Progenitor cell of endocrine pancreas (in vitro differentiated cells): ENCODE measurements at regions not wholly inside any gene's neighbourhood (a gene's known extent, or its start where the extent isn't known, plus 50 kb on each side); places are given as distances from the start of the nearest gene placed in this dataset.
A peak's percentile ranks its signal among the peaks of the same experiment; 100 is the strongest.

Experiments used
- DNase-seq: peaks from one replicate; pipeline ENCODE4 v3.0.0; 2021; ENCODE audit warnings: low spot score; ENCODE audit not compliant: unreplicated experiment
- H3K27ac Mint-ChIP-seq: 2 replicates; pipeline ENCODE4 v1.8.0; 2021; ENCODE audit warnings: mild to moderate bottlenecking, moderate library complexity, mixed read lengths
- H3K27me3 Mint-ChIP-seq: 2 replicates; pipeline ENCODE4 v1.8.0; 2021; ENCODE audit warnings: mixed read lengths
- H3K36me3 Mint-ChIP-seq: 2 replicates; pipeline ENCODE4 v1.8.0; 2022; ENCODE audit warnings: mixed read lengths; ENCODE audit not compliant: insufficient read depth
- H3K4me1 Mint-ChIP-seq: 2 replicates; pipeline ENCODE4 v1.8.0; 2021; ENCODE audit warnings: low read depth, mixed read lengths
- H3K4me3 Mint-ChIP-seq: 2 replicates; pipeline ENCODE4 v1.8.0; 2021; ENCODE audit warnings: low read depth, mild to moderate bottlenecking, moderate library complexity, mixed read lengths
- H3K9me3 Mint-ChIP-seq: 2 replicates; pipeline ENCODE4 v1.8.0; 2021; ENCODE audit warnings: low read depth, mixed read lengths
- TF ChIP-seq, protein P1 (sequence below): fragments of 200-600 bp; sonication (generic); IDR thresholded peaks from one replicate; pipeline ENCODE4 v1.5.0; 2021; ENCODE audit warnings: antibody characterized with exemption, mild to moderate bottlenecking; ENCODE audit not compliant: unreplicated experiment

DNA sequence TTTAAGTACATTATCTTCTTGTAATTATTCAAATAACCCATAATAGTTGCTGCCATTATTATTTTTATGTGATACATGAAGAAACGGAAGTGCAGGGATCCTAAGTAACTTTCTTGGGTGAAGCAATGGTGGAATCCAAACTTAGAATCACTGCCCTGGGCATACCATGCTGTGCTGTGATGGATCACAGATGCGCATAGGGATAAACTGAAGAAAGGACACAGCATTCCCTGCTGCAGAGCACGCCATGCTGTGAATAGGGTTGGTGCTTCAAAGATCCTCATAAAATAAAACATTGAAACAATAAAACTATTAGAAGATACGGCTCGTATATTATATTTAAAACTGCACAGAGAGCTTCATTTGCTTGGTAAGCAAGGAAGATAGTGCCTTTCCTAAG is 211.7 kb upstream of the ADAMTS16 start:
- Mint-ChIP-seq H3K4me1 (no peaks in the 10 kb centered on the region), H3K4me3 (no peak overlapping the region), H3K36me3 (no peaks in the 10 kb centered on the region), H3K27me3 (peaks cover 31% of the 10 kb centered on the region), H3K9me3 (peaks cover 5% of the 10 kb centered on the region), H3K27ac (no peak overlapping the region)
- DNase-seq: no peak
- TF ChIP-seq, protein P1, sequence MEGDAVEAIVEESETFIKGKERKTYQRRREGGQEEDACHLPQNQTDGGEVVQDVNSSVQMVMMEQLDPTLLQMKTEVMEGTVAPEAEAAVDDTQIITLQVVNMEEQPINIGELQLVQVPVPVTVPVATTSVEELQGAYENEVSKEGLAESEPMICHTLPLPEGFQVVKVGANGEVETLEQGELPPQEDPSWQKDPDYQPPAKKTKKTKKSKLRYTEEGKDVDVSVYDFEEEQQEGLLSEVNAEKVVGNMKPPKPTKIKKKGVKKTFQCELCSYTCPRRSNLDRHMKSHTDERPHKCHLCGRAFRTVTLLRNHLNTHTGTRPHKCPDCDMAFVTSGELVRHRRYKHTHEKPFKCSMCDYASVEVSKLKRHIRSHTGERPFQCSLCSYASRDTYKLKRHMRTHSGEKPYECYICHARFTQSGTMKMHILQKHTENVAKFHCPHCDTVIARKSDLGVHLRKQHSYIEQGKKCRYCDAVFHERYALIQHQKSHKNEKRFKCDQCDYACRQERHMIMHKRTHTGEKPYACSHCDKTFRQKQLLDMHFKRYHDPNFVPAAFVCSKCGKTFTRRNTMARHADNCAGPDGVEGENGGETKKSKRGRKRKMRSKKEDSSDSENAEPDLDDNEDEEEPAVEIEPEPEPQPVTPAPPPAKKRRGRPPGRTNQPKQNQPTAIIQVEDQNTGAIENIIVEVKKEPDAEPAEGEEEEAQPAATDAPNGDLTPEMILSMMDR: no peak

GRCh38 chr5:4929092-4929655 is 211.0 kb upstream of the ADAMTS16 start:
- H3K27me3 Mint-ChIP-seq: peaks cover 24% of the 10 kb centered on the region
- TF ChIP-seq, protein P1: no peak
- DNase-seq: no peak
- peaks cover 8% of the 10 kb centered on the region for H3K9me3 Mint-ChIP-seq
- no peak overlapping the region for H3K27ac Mint-ChIP-seq
- H3K36me3 Mint-ChIP-seq: no peaks in the 10 kb centered on the region
- H3K4me3 Mint-ChIP-seq: no peak overlapping the region
- no peaks in the 10 kb centered on the region for H3K4me1 Mint-ChIP-seq

DNA sequence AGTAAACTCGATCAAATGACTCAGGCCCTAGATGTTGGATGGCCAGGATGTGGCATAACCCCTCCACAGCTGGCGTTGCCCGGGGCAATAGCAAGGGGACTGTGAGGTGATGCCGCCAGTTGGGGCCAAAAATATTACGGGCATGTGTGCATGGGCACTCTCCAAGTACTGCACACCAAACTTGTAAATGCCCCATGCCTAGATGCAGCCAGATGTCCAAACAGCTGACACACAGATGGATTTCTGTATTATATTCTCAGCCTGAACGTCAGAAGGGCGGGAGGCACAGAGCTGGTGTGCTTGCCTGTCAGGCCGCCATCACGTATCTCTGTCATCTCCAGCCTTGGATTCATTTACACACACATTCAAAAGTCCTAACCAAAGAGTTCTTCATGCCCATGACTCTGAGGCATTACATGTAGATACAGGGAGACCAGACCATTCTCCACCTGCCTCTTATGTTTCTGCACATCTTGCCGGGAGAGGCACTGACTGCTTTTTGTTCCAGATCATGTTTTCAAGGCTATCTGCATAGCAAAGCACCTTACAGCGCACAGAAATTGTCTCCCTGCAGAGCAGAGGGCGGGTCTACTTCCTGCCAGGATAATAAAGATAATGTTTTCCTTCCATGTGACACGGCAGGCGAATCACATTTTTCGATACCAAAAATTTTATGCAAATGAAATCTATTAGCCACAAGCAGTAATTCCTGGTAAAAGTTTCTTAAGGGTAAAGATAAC is 200.9 kb upstream of the ADAMTS16 start:
- Mint-ChIP-seq H3K4me3 (no peak overlapping the region), H3K27ac (no peak overlapping the region), H3K9me3 (no peaks in the 10 kb centered on the region), H3K36me3 (no peaks in the 10 kb centered on the region), H3K4me1 (no peaks in the 10 kb centered on the region), H3K27me3 (peaks cover 25% of the 10 kb centered on the region)
- TF ChIP-seq, protein P1: no peak
- DNase-seq: no peak

- Mint-ChIP-seq H3K9me3 (no peaks in the 10 kb centered on the region), H3K36me3 (no peaks in the 10 kb centered on the region), H3K4me3 (no peak overlapping the region), H3K27me3 (peaks cover 22% of the 10 kb centered on the region), H3K27ac (no peak overlapping the region), H3K4me1 (no peaks in the 10 kb centered on the region)
- TF ChIP-seq, protein P1: no peak
- no peak for DNase-seq
Observed at GRCh38 chr5:4941161-4941560, 199.0 kb upstream of the ADAMTS16 start.

GRCh38 chr5:4941957-4942830 is 197.9 kb upstream of the ADAMTS16 start:
- H3K36me3 Mint-ChIP-seq: no peaks in the 10 kb centered on the region
- H3K4me1 Mint-ChIP-seq: no peaks in the 10 kb centered on the region
- H3K4me3 Mint-ChIP-seq: no peak overlapping the region
- no peaks in the 10 kb centered on the region for H3K9me3 Mint-ChIP-seq
- DNase-seq: peak; percentile 50
- TF ChIP-seq, protein P1: peak; percentile 94
- H3K27me3 Mint-ChIP-seq: peaks cover 20% of the 10 kb centered on the region
- H3K27ac Mint-ChIP-seq: no peak overlapping the region
